ENCODE measurements at regions not wholly inside any gene's neighbourhood (a gene's known extent, or its start where the extent isn't known, plus 50 kb on each side); places are given as distances from the start of the nearest gene placed in this dataset.

GRCh38 chrX:96389281-96390047 lies 295.2 kb upstream of the DIAPH2 start:
- no TSS peak for BruUV-seq (replicated peaks)
- ATAC-seq (no peak), DNase-seq (ENCODE audit: low spot score) (no peak), FAIRE-seq (no peak)
- Histone ChIP-seq H3K9ac (ENCODE audit: insufficient read depth, low read depth, low read length) (no peak overlapping the region), H3K4me2 (ENCODE audit: low read depth, low read length) (no peak overlapping the region), H4K20me1 (ENCODE audit: insufficient read depth, low read length) (no peaks in the 10 kb centered on the region), H3K79me2 (ENCODE audit: insufficient read depth, low read length) (no peaks in the 10 kb centered on the region), H3K36me3 (replicated peaks in 1 of 2; ENCODE audit: control insufficient read depth in 1 of 2, insufficient read depth in 2 of 2, low read length in 2 of 2) (no peaks in the 10 kb centered on the region), H2AFZ (ENCODE audit: low read length) (no peak overlapping the region), H3K4me3 (replicated peaks in 1 of 3; ENCODE audit: insufficient read depth in 1 of 3, low read depth in 2 of 3, low read length in 3 of 3) (no peak overlapping the region), H3K27me3 (ENCODE audit: control insufficient read depth in 1 of 2, insufficient read depth in 2 of 2, low read length in 2 of 2) (no peaks in the 10 kb centered on the region), H3K4me1 (ENCODE audit: insufficient read depth, low read length) (no peaks in the 10 kb centered on the region), H3K27ac (ENCODE audit: extremely low read length, insufficient read depth, low read length) (no peak overlapping the region), H3K9me3 (ENCODE audit: low read length) (no peaks in the 10 kb centered on the region)
- in situ Hi-C loops (cut with HindIII; ENCODE audit: extremely low pct_ligation_motif_present, low pct_unique_long_range_greater_than_20kb) (no loop called here), intact Hi-C loops (cut with micrococcal nuclease; ENCODE audit: unreplicated experiment) (no loop called here)
- ChIA-PET CTCF (ENCODE audit: low intra/inter-chr PET ratio, low total read pairs) (no interaction called here), POLR2A (no interaction called here)
- TF ChIP-seq ZNF10 (CRISPR knock-in tag; IDR thresholded peaks at IDR 0.05; ENCODE audit: borderline replicate concordance, low read depth) (no peak), ZSCAN9 (CRISPR knock-in tag; IDR thresholded peaks at IDR 0.05; ENCODE audit: borderline replicate concordance) (no peak), TEAD3 (CRISPR knock-in tag; optimal IDR thresholded peaks at IDR 0.05; ENCODE audit: borderline replicate concordance) (no peak), ZNF749 (CRISPR knock-in tag; IDR thresholded peaks at IDR 0.05; ENCODE audit: borderline replicate concordance) (no peak), TERF1 (CRISPR knock-in tag; IDR thresholded peaks at IDR 0.05) (no peak), ZBTB33 (CRISPR knock-in tag; IDR thresholded peaks at IDR 0.05) (no peak)
- 45% methylated on average over 5 of the region's 5 CpGs for WGBS (ENCODE audit: low lambda C conversion rate)
